ENCODE measurements at regions not wholly inside any gene's neighbourhood (a gene's known extent, or its start where the extent isn't known, plus 50 kb on each side); places are given as distances from the start of the nearest gene placed in this dataset.

DNA sequence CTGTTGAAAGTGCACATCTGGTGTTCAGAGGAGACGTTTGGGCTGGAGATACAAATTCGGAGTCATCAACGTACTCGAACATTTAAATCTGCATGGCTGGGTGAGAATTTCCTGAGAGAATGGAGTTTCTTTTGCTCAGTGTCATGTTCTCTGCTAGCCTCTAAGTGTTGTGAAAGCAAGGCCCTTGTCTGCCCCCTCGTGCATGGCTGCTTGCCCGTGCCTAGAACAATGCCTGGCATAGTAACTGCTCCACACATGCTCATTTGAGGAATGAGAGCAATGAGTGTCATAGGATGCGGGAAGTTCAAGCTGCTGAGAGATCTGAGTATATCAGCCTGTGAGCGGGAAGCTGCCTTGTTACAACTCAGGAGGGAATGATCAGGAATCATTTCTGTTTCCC is 171.1 kb upstream of the CSF3R start:
- TF ChIP-seq POLR2AphosphoS5 (IDR thresholded peaks at IDR 0.05; ENCODE audit: borderline replicate concordance, low read depth, low read length) (no peak), FOXP2 (optimal IDR thresholded peaks at IDR 0.05; ENCODE audit: control extremely low read depth, extremely low read length, insufficient read depth) (no peak), EZH2 (IDR thresholded peaks at IDR 0.05) (no peak)
- Histone ChIP-seq H3K9ac (ENCODE audit: insufficient read length) (no peak overlapping the region), H3K27ac (no peak overlapping the region), H3K36me3 (ENCODE audit: insufficient read depth, low read length) (no peaks in the 10 kb centered on the region), H3K9me3 (ENCODE audit: low read depth, low read length) (no peaks in the 10 kb centered on the region), H3K4me3 (no peak overlapping the region)
- no peak for DNase-seq (ENCODE audit: low read depth, low spot score)

DNA sequence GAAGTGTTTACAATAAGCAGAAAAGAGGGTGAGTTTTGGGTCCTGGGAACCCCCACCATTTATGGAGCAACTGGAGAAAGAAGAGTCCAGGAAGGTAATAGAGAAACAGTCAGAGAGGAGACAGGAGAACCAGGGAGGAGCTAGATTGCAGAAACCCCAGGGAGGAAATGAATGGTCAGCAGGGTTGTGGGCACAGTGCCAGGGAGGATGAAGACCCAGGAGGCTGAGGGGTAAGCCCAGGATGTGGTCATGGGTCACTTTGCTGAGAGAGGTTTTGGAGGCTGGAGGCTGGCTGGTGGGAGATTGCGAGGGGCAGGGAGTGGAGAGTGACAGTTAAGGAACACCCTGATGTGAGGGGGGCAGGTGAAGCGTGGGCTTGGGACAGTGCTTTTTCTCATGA is 169.9 kb upstream of the CSF3R start:
- no peaks in the 10 kb centered on the region for H3K9me3 ChIP-seq (ENCODE audit: low read depth, low read length)
- H3K9ac ChIP-seq (ENCODE audit: insufficient read length): no peak overlapping the region
- H3K36me3 ChIP-seq (ENCODE audit: insufficient read depth, low read length): no peaks in the 10 kb centered on the region
- H3K27ac ChIP-seq: no peak overlapping the region
- TF ChIP-seq EZH2 (IDR thresholded peaks at IDR 0.05): no peak
- no peak for TF ChIP-seq FOXP2 (optimal IDR thresholded peaks at IDR 0.05; ENCODE audit: control extremely low read depth, extremely low read length, insufficient read depth)
- TF ChIP-seq POLR2AphosphoS5 (IDR thresholded peaks at IDR 0.05; ENCODE audit: borderline replicate concordance, low read depth, low read length): no peak
- no peak overlapping the region for H3K4me3 ChIP-seq
- no peak for DNase-seq (ENCODE audit: low read depth, low spot score)

DNA sequence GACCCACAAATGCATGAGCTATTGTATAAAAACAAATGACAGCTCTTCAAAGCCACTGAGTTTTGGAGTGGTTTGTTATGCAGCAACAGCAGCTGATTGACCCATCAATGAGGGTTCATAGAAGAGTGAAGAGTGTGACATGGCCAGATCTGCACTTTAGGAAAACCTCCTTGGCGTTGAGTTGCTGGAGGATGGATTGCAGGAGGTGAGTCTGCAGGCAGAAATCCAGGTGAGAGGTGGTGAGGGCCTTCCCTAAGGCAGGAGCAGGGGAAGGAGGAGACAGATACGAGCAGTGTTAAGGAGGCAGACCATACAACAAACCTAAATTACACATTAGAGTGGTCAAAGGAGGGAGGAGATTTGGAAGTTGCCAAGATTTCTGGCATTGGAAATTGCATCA is 169.3 kb upstream of the CSF3R start:
- H3K4me3 ChIP-seq: no peak overlapping the region
- no peaks in the 10 kb centered on the region for H3K36me3 ChIP-seq (ENCODE audit: insufficient read depth, low read length)
- H3K9ac ChIP-seq (ENCODE audit: insufficient read length): no peak overlapping the region
- no peak for DNase-seq (ENCODE audit: low read depth, low spot score)
- no peak overlapping the region for H3K27ac ChIP-seq
- TF ChIP-seq EZH2 (IDR thresholded peaks at IDR 0.05): no peak
- no peak for TF ChIP-seq POLR2AphosphoS5 (IDR thresholded peaks at IDR 0.05; ENCODE audit: borderline replicate concordance, low read depth, low read length)
- no peak for TF ChIP-seq FOXP2 (optimal IDR thresholded peaks at IDR 0.05; ENCODE audit: control extremely low read depth, extremely low read length, insufficient read depth)
- H3K9me3 ChIP-seq (ENCODE audit: low read depth, low read length): no peaks in the 10 kb centered on the region

DNA sequence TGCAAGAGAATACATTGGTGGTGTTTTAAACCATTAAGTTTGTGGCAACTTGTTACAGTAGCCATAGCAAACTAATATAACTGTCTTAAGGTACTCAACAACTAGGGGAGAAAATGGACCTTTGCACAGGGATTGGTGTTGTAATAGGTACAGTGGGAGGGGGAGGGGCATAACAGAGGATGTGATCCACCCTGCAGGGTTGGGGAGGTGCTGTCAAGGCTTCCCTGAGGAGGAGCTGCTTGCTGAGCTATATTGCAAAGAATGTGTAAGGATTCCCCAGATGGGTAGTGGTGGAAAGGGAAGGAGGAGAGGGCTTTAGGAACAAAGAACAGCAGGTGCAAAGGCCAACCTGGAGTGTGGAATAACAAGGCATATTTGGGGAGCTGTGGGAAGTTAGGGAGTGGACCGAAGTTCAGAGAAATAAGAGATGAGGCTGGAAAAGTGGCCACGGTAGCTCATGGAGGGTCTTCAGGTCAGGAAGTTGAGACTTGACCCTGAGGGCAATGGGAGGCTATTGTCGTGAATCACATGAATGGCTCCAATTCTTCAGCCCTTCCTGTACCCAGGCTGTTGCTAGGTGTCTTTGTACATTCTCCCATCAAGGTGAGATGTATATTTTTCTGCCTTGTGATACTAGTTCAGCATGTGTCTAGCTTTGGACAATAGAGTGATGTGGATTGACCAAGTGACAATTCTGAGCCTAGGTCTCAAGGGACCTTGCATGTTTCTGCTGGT is 168.6 kb upstream of the CSF3R start:
- H3K9ac ChIP-seq (ENCODE audit: insufficient read length): no peak overlapping the region
- no peak overlapping the region for H3K27ac ChIP-seq
- TF ChIP-seq POLR2AphosphoS5 (IDR thresholded peaks at IDR 0.05; ENCODE audit: borderline replicate concordance, low read depth, low read length): no peak
- no peak for TF ChIP-seq FOXP2 (optimal IDR thresholded peaks at IDR 0.05; ENCODE audit: control extremely low read depth, extremely low read length, insufficient read depth)
- no peak for TF ChIP-seq EZH2 (IDR thresholded peaks at IDR 0.05)
- H3K36me3 ChIP-seq (ENCODE audit: insufficient read depth, low read length): no peaks in the 10 kb centered on the region
- H3K4me3 ChIP-seq: no peak overlapping the region
- DNase-seq (ENCODE audit: low read depth, low spot score): no peak
- no peaks in the 10 kb centered on the region for H3K9me3 ChIP-seq (ENCODE audit: low read depth, low read length)

DNA sequence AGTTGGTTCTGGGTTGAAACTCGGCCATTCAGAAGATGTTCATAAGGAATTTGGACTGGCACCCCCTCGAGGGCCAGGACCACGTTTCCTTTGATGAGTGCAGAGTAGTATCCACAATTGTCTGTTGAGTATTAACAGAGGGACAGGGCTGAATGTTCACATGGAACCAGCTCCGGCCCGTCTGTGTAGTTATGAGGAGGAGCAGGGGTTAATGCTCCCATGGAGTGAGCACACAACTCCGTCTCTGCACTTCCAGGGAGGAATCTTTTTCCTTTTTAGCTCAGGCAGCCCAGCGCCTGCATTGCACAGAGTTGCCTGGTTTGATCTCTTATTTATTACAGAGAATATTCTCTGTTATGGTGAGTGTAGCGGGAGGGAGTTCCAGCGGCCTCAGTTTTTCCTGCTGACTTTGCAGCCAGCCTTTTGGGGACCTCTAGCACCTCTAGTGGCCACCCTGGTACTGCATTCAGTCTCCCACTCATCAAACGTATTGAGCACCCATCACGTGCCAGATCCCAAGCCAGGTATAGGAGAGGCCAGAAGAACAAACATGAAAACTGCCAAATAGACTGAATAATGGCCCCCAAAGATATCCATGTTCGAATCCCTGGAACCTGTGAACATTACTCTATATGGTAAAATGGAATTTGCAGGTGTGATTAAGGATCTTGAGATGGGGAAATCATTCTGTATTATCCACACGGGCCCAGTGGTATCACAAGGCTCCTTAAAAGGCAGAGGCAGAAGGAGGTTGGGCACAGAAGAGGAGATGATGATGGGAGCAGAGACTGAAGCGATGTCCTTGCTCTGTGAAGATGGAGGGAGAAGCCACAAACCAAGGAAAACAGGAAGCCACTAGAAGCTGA is 167.7 kb upstream of the CSF3R start:
- TF ChIP-seq FOXP2 (optimal IDR thresholded peaks at IDR 0.05; ENCODE audit: control extremely low read depth, extremely low read length, insufficient read depth) (no peak), POLR2AphosphoS5 (IDR thresholded peaks at IDR 0.05; ENCODE audit: borderline replicate concordance, low read depth, low read length) (no peak), EZH2 (IDR thresholded peaks at IDR 0.05) (no peak)
- Histone ChIP-seq H3K4me3 (no peak overlapping the region), H3K36me3 (ENCODE audit: insufficient read depth, low read length) (no peaks in the 10 kb centered on the region), H3K9ac (ENCODE audit: insufficient read length) (no peak overlapping the region), H3K9me3 (ENCODE audit: low read depth, low read length) (no peaks in the 10 kb centered on the region), H3K27ac (no peak overlapping the region)
- no peak for DNase-seq (ENCODE audit: low read depth, low spot score)

DNA sequence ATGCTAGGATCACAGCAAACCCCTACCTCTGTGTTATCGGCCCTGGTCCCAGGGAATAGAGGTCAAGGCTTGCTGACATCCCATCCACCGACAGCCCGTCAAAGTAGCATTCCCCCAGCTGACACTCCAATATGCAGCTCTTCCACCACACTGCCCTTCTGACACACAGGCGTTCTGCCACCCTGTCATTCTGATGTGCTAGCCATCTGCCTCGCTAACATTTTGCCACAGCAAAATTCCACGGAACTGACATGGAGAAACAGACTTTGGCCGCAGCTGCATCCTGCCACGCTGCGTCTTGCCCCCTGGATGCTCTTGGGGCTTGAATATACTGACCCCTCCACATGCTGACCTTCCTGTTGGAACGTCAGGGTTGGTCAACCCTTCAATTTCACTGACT is 163.2 kb upstream of the CSF3R start:
- no peak for TF ChIP-seq POLR2AphosphoS5 (IDR thresholded peaks at IDR 0.05; ENCODE audit: borderline replicate concordance, low read depth, low read length)
- no peak for TF ChIP-seq EZH2 (IDR thresholded peaks at IDR 0.05)
- no peak for TF ChIP-seq FOXP2 (optimal IDR thresholded peaks at IDR 0.05; ENCODE audit: control extremely low read depth, extremely low read length, insufficient read depth)
- H3K9me3 ChIP-seq (ENCODE audit: low read depth, low read length): no peaks in the 10 kb centered on the region
- DNase-seq (ENCODE audit: low read depth, low spot score): no peak
- no peaks in the 10 kb centered on the region for H3K36me3 ChIP-seq (ENCODE audit: insufficient read depth, low read length)
- H3K4me3 ChIP-seq: no peak overlapping the region
- H3K9ac ChIP-seq (ENCODE audit: insufficient read length): no peak overlapping the region
- H3K27ac ChIP-seq: no peak overlapping the region

DNA sequence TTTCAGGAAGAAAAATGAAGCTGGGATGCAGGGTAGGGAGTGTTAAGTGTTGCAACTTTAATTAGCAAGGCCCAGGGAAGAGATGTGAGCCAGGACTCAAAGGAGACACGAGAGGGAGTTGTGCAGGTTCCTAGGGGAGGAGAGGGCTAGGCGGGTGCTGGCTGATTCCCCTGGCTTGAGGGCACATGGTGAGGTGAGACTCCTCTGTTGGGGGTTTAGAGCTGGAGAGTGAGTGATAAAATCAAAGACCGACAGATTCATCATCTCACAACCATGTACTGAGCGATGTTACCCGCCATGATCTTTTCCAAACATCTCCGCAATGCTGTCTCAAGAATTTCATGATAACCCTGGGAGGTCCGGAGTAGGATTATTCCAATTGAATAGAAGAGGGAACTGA is 161.8 kb upstream of the CSF3R start:
- TF ChIP-seq POLR2AphosphoS5 (IDR thresholded peaks at IDR 0.05; ENCODE audit: borderline replicate concordance, low read depth, low read length) (no peak), FOXP2 (optimal IDR thresholded peaks at IDR 0.05; ENCODE audit: control extremely low read depth, extremely low read length, insufficient read depth) (no peak), EZH2 (IDR thresholded peaks at IDR 0.05) (no peak)
- no peaks in the 10 kb centered on the region for H3K9me3 ChIP-seq (ENCODE audit: low read depth, low read length)
- no peak overlapping the region for H3K4me3 ChIP-seq
- H3K9ac ChIP-seq (ENCODE audit: insufficient read length): no peak overlapping the region
- DNase-seq (ENCODE audit: low read depth, low spot score): no peak
- no peak overlapping the region for H3K27ac ChIP-seq
- H3K36me3 ChIP-seq (ENCODE audit: insufficient read depth, low read length): no peaks in the 10 kb centered on the region

DNA sequence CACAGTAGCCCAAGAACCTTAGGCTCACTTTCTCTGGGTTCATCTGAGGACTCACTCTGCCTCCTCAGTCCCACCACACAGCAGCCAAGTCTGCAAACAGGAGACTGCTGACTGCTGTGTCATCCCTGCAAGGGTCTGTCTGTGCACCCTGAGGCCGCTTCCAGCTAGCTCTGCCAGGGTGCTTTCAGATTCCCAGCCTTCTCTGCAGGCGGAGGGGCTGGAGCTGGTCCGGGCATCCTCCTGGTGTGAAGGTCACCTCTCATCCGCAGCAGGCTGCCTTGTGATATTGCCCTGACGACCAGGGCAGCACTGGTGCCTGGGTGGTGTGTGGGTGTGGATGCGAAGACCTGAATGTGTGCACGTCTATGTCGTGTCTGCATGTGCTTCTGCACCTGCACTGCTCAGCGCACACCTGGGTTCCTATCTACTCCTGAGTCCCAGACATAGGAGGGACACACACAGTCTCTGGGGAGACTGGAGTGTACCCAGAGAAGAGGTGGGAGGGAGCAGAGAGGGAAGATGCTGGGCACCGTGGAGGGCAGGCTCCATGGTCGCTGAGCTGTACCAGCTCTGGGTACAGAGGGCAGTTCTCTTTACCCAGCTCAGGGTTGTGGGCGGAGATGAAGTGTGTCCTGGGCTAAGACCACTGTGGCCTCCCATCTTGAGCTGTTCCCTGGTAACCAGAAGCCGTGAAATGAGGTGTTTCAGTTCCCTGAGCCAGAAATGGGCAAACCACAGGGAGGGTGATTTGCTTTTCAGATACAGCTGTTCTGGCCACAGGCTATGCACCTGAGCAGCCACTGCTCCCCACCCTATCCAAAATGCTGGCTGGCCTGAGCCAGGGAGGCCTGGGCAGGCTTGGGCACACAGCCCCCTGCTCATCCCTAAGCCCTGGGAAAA is 160.9 kb upstream of the CSF3R start:
- H3K27ac ChIP-seq: no peak overlapping the region

More for the DNA sequence above, 160.9 kb upstream of the CSF3R start:
- H3K4me3 ChIP-seq: no peak overlapping the region
- TF ChIP-seq POLR2AphosphoS5 (IDR thresholded peaks at IDR 0.05; ENCODE audit: borderline replicate concordance, low read depth, low read length): no peak
- TF ChIP-seq FOXP2 (optimal IDR thresholded peaks at IDR 0.05; ENCODE audit: control extremely low read depth, extremely low read length, insufficient read depth): no peak
- TF ChIP-seq EZH2 (IDR thresholded peaks at IDR 0.05): no peak
- no peak overlapping the region for H3K9ac ChIP-seq (ENCODE audit: insufficient read length)
- no peak for DNase-seq (ENCODE audit: low read depth, low spot score)
- H3K9me3 ChIP-seq (ENCODE audit: low read depth, low read length): no peaks in the 10 kb centered on the region
- no peaks in the 10 kb centered on the region for H3K36me3 ChIP-seq (ENCODE audit: insufficient read depth, low read length)
